HFFc6 (cell line): ENCODE measurements at regions not wholly inside any gene's neighbourhood (a gene's known extent, or its start where the extent isn't known, plus 50 kb on each side); places are given as distances from the start of the nearest gene placed in this dataset.
A peak's percentile ranks its signal among the peaks of the same experiment; 100 is the strongest.

ENCODE experiments used
- DNase-seq: peaks from one replicate; pipeline ENCODE4 v3.0.0-alpha.2; 2018
- H3K27ac Mint-ChIP-seq: 2 replicates; pipeline ENCODE4 v1.8.0; 2020; ENCODE audit warnings: mild to moderate bottlenecking, mixed read lengths
- H3K27me3 Mint-ChIP-seq: 2 replicates; pipeline ENCODE4 v1.8.0; 2021; ENCODE audit warnings: mild to moderate bottlenecking, moderate library complexity, mixed read lengths; ENCODE audit not compliant: insufficient read depth
- H3K36me3 Mint-ChIP-seq: 2 replicates; pipeline ENCODE4 v1.8.0; 2021; ENCODE audit warnings: low read depth, mixed read lengths
- H3K4me1 Mint-ChIP-seq: 2 replicates; pipeline ENCODE4 v1.8.0; 2020; ENCODE audit warnings: low read depth, mixed read lengths
- H3K4me3 Mint-ChIP-seq: 2 replicates; pipeline ENCODE4 v1.8.0; 2020; ENCODE audit warnings: mild to moderate bottlenecking, moderate library complexity, mixed read lengths
- H3K9me3 Mint-ChIP-seq: 2 replicates; pipeline ENCODE4 v1.8.0; 2020; ENCODE audit warnings: mild to moderate bottlenecking, mixed read lengths
- TF ChIP-seq, protein P1 (sequence below): fragments of 200-600 bp; sonication (generic); IDR thresholded peaks from 2 replicates; pipeline ENCODE4 v1.5.0; 2021; ENCODE audit warnings: antibody characterized with exemption, mild to moderate bottlenecking

- no peak for DNase-seq
- Mint-ChIP-seq H3K4me3 (no peak overlapping the region), H3K27ac (no peak overlapping the region), H3K9me3 (no peaks in the 10 kb centered on the region), H3K4me1 (peaks cover 30% of the 10 kb centered on the region), H3K36me3 (peaks cover 4% of the 10 kb centered on the region; the same call in 1 of the 2 replicates), H3K27me3 (no peaks in the 10 kb centered on the region)
- TF ChIP-seq, protein P1, sequence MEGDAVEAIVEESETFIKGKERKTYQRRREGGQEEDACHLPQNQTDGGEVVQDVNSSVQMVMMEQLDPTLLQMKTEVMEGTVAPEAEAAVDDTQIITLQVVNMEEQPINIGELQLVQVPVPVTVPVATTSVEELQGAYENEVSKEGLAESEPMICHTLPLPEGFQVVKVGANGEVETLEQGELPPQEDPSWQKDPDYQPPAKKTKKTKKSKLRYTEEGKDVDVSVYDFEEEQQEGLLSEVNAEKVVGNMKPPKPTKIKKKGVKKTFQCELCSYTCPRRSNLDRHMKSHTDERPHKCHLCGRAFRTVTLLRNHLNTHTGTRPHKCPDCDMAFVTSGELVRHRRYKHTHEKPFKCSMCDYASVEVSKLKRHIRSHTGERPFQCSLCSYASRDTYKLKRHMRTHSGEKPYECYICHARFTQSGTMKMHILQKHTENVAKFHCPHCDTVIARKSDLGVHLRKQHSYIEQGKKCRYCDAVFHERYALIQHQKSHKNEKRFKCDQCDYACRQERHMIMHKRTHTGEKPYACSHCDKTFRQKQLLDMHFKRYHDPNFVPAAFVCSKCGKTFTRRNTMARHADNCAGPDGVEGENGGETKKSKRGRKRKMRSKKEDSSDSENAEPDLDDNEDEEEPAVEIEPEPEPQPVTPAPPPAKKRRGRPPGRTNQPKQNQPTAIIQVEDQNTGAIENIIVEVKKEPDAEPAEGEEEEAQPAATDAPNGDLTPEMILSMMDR = no peak
Measured at GRCh38 chr12:25793196-25793595, 165.3 kb upstream of the RASSF8 start.

DNA sequence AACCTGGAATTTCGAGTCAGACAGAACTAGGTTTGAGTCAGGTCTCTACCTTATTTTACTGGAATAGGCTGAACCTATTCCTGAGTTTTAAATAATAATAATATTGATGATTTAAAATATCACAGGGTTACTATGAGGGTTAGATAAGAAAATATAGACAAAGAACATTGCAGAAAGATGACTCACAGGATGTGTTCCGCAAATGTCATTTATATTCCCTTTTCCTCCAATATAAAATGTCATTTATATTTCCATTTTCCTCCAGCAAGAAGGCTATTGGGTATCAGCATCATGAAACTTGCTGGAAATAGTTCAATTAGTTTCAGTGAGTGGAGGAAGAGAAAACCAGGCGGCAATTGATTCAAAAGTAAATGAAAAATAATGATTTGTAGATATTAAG is 163.9 kb upstream of the RASSF8 start:
- Mint-ChIP-seq H3K36me3 (peaks cover 4% of the 10 kb centered on the region; the same call in 1 of the 2 replicates), H3K4me3 (no peak overlapping the region), H3K4me1 (peaks cover 30% of the 10 kb centered on the region), H3K27me3 (no peaks in the 10 kb centered on the region), H3K27ac (no peak overlapping the region), H3K9me3 (no peaks in the 10 kb centered on the region)
- TF ChIP-seq, protein P1 = no peak
- no peak for DNase-seq

GRCh38 chr12:25796523-25797000 is 161.9 kb upstream of the RASSF8 start:
- peak overlapping the region; percentile 22; the same call in 1 of the 2 replicates for H3K27ac Mint-ChIP-seq

DNA sequence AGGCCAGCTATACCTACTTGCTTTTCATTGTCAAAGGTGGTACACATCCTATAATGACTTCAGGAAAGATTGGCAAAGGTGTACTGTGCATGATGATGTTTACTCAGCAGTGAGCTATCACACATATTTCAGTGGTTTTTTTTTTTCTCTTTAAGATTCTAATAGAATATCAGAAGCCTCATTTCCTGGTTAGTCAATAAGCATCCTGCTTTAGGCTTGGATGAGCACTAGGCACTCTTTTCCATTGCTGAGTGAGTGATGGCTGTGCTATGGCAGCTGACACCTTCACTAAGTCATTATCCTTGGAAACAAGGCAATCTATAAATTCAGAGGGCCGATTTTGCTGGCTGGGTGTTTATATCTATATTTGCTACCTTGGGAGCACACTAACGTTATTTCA is 161.1 kb upstream of the RASSF8 start:
- no peak overlapping the region for H3K27ac Mint-ChIP-seq
- no peaks in the 10 kb centered on the region for H3K9me3 Mint-ChIP-seq
- H3K27me3 Mint-ChIP-seq = no peaks in the 10 kb centered on the region
- no peak for DNase-seq
- H3K4me3 Mint-ChIP-seq = no peak overlapping the region
- peaks cover 4% of the 10 kb centered on the region; the same call in 1 of the 2 replicates for H3K36me3 Mint-ChIP-seq
- H3K4me1 Mint-ChIP-seq = peaks cover 34% of the 10 kb centered on the region
- TF ChIP-seq, protein P1 = no peak

More at GRCh38 chr12:25796523-25797000, 161.9 kb upstream of the RASSF8 start:
- Mint-ChIP-seq H3K4me3 (no peak overlapping the region), H3K36me3 (peaks cover 4% of the 10 kb centered on the region; the same call in 1 of the 2 replicates), H3K9me3 (no peaks in the 10 kb centered on the region), H3K27me3 (no peaks in the 10 kb centered on the region), H3K4me1 (peaks cover 39% of the 10 kb centered on the region)
- DNase-seq = peak; percentile 5
- TF ChIP-seq, protein P1 = no peak

DNA sequence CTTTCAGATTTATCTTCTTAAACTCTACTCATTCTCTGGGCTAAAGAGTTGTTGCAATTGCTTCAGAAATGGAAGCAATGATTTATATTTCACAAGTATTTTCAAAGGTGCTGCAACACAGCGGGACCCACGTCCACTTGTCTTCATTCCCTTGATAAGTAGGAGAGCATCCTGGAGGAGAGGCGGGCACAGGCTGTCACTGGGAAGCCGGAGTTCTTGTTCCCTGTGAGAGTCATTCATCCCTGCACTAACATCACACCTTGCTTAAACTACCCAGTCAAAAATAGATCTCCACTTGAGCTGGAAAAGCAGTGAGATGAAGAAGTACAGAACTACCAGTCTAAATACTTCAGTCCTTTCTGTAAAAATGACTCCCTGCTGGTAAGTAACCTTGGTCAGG is 160.5 kb upstream of the RASSF8 start:
- H3K27me3 Mint-ChIP-seq = no peaks in the 10 kb centered on the region
- peaks cover 29% of the 10 kb centered on the region for H3K4me1 Mint-ChIP-seq
- no peak overlapping the region for H3K4me3 Mint-ChIP-seq
- no peak overlapping the region for H3K27ac Mint-ChIP-seq
- H3K9me3 Mint-ChIP-seq = no peaks in the 10 kb centered on the region
- TF ChIP-seq, protein P1 = no peak
- DNase-seq = no peak
- peaks cover 4% of the 10 kb centered on the region; the same call in 1 of the 2 replicates for H3K36me3 Mint-ChIP-seq
